GM10248 (cell line): ENCODE measurements at regions not wholly inside any gene's neighbourhood (a gene's known extent, or its start where the extent isn't known, plus 50 kb on each side); places are given as distances from the start of the nearest gene placed in this dataset.

Experiments
- CTCF ChIA-PET: fragments of 300-600 bp; sonication (Branson Sonifier 250); formaldehyde crosslinking; extraction: SDS; loops from one replicate; lab custom pipeline; 2021; ENCODE audit warnings: antibody characterized with exemption; lab: Yijun Ruan, JAX
- POLR2A ChIA-PET: fragments of 350-650 bp; sonication (Branson Sonifier 250); formaldehyde crosslinking; extraction: SDS; loops from one replicate; lab custom pipeline; 2020; ENCODE audit warnings: antibody characterized with exemption; lab: Yijun Ruan, JAX
- DNase-seq: peaks from one replicate; pipeline ENCODE4 v3.0.0; 2012; ENCODE audit errors: extremely low spot score
- CTCF ChIP-seq: IDR thresholded peaks from 2 replicates; pipeline ENCODE4 v1.5.1; 2012; ENCODE audit warnings: mild to moderate bottlenecking, low read depth; ENCODE audit errors: extremely low read depth, missing control alignments, control extremely low read depth

GRCh38 chr5:99248066-99248465 lies 319.3 kb upstream of the CHD1 start:
- DNase-seq, result no peak
- TF ChIP-seq CTCF, result no peak
- CTCF ChIA-PET, result no interaction called here
- POLR2A ChIA-PET, result no interaction called here

GRCh38 chr5:99247346-99247745 lies 318.5 kb upstream of the CHD1 start:
- DNase-seq, result no peak
- TF ChIP-seq CTCF, result no peak
- ChIA-PET POLR2A (no interaction called here), CTCF (no interaction called here)

- no peak for DNase-seq
- POLR2A ChIA-PET, result no interaction called here
- CTCF ChIA-PET, result no interaction called here
- no peak for TF ChIP-seq CTCF
Observed at GRCh38 chr5:99243111-99243510, 314.3 kb upstream of the CHD1 start.

- CTCF ChIA-PET, result no interaction called here
Observed at GRCh38 chr5:99239826-99240360, 311.1 kb upstream of the CHD1 start.

GRCh38 chr5:99191206-99191745 lies 262.5 kb upstream of the CHD1 start:
- no peak for TF ChIP-seq CTCF
- ChIA-PET POLR2A (no interaction called here), CTCF (interaction anchor here (0.7 kb wide), 1 partner anchor 18 kb away, joined by 3 read pairs; no protein-coding TSS in a partner anchor)
- no peak for DNase-seq

More at GRCh38 chr5:99239826-99240360, 311.1 kb upstream of the CHD1 start:
- no peak for DNase-seq
- no peak for TF ChIP-seq CTCF
- POLR2A ChIA-PET, result no interaction called here

GRCh38 chr5:99187611-99188010 lies 258.8 kb upstream of the CHD1 start:
- no peak for DNase-seq
- ChIA-PET CTCF (interaction anchor here (2.4 kb wide), 1 partner anchor 8 kb away, joined by 7 read pairs; no protein-coding TSS in a partner anchor), POLR2A (no interaction called here)
- TF ChIP-seq CTCF, result no peak
